GM19438 (cell line): ENCODE measurements at regions not wholly inside any gene's neighbourhood (a gene's known extent, or its start where the extent isn't known, plus 50 kb on each side); places are given as distances from the start of the nearest gene placed in this dataset.
"Not testable (repeated sequence)": the region's sequence is repeated elsewhere in the genome, so short reads cannot be mapped to it uniquely, and the experiment has no call there.

Source experiments
- ATAC-seq: cut with Tn5 transposase; IDR thresholded peaks from one replicate; pipeline ENCODE4 v1.9.1; 2021; ENCODE audit warnings: low read depth; ENCODE audit not compliant: unreplicated experiment

DNA sequence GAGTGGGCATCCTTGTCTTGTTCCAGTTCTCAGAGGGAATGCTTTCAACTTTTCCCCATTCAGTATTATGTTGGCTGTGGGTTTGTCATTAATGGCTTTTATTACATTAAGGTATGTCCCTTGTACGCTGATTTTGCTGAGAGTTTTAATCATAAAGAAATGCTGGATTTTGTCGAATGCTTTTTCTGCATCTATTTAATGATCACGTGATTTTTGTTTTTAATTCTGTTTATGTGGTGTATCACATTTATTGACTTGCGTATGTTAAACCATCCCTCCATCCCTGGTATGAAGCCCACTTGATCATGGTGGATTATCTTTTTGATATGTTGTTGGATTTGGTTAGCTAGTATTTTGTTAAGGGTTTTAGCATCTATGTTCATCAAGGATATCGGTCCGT is 266.9 kb upstream of the DIPK2B start:
- not testable (repeated sequence) for ATAC-seq

- not testable (repeated sequence) for ATAC-seq
Measured at GRCh38 chrX:45455732-45456131, 255.1 kb upstream of the DIPK2B start.

DNA sequence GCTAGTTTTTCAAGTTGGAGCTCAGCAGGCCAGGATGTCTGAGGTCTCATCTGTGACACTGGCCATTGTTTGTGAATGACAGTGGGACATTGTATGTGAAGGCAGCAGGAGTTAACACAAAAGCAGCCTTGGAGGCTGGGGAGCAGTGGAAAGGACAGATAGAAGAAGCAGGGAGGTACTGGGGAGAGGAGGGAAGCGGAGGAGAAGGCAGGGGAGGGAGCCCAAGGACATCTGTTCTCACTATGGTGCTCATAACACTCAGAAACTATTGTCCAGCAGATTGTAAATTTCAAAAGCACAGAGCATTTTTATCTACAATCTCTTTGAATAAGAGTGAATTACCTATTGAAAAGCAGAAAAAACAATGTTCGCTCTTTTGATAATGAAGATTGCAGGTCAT is 253.6 kb upstream of the DIPK2B start:
- no peak for ATAC-seq

- no peak for ATAC-seq
Measured at GRCh38 chrX:45449982-45450381, 249.3 kb upstream of the DIPK2B start.

GRCh38 chrX:45447995-45448394 is 247.3 kb upstream of the DIPK2B start:
- no peak for ATAC-seq

GRCh38 chrX:45447331-45447730 is 246.7 kb upstream of the DIPK2B start:
- no peak for ATAC-seq

DNA sequence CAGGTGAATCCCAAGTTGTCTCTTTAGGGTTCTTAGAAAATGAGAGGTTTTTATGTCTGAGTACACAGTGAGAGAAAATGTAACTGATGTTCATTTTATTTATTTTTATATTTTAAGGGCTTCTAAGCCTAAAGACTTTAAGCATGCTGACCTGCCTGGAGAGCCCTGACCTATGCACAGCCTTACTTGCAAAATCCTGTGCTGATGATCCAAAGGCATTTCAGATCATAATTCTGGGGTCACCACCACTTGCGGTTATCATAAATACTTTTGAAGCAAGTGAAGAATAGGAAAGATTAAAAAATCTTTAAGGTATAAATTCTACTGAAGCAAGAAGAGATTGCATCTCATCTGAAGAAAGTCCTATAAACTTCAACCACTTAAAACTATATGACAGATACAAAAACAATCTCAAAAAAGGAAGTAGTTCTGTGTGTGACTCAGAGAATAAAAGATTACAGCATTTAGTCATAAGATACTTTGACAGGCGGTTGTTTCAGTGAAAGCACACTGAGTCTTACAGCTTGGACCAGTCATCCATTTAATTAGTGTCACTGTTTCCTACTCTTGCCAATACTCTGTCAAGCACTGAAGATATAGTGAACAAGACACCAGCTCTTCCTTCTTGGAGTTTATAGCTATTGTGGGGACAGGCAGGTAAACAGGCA is 245.2 kb upstream of the DIPK2B start:
- no peak for ATAC-seq

GRCh38 chrX:45437186-45437585 is 236.5 kb upstream of the DIPK2B start:
- no peak for ATAC-seq

- no peak for ATAC-seq
Measured at GRCh38 chrX:45435481-45435880, 234.8 kb upstream of the DIPK2B start.

DNA sequence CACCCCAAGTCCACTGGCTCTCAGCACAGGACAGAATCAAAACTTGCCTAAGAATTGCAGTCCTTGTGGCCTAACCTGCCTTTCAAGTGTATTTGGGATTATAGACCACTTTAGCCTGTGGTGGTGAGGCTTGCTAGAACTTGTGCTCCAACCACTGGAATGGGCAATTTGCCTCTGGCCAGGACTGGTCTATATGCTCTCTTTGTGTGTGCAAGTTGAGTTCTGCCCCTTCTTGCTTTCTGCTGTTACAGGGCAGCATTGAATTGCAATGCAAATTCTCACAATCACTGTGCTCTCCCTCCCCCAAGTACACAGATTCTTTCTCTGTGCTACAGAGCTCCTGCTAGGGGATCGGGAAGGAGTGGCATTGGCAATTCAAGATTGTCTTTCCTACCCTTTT is 233.6 kb upstream of the DIPK2B start:
- no peak for ATAC-seq

- ATAC-seq = no peak
Measured at GRCh38 chrX:45428831-45429230, 228.2 kb upstream of the DIPK2B start.

- no peak for ATAC-seq
Measured at GRCh38 chrX:45424326-45424725, 223.7 kb upstream of the DIPK2B start.

DNA sequence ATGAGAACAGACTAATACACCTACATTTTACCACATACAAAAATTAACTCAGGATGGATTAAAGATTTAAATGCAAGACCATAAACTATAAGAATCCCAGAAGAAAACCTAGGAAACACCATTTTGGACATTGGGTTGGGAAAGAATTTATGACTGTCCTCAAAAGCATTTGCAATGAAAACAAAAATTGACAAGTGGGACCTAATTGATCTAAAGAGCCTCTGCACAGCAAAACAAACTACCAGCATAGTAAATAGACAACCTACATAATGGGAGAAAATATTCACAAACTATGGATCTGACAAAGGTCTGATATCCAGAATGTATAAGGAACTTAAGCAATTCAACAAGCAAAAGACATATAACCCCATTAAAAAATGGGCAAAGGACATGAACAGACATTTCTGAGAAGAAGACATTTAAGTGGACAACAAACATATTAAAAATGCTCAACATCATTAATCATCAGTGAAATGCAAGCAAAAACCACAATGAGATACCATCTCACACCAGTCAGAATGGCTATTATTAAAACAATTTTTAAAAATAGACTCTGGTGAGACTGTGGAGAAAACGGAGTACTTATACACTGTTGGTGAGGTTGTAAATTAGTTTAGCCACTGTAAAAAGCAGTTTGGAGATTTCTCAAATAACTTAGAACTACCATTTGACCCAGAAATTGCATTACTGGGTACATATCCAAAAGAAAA is 221.7 kb upstream of the DIPK2B start:
- no peak for ATAC-seq

DNA sequence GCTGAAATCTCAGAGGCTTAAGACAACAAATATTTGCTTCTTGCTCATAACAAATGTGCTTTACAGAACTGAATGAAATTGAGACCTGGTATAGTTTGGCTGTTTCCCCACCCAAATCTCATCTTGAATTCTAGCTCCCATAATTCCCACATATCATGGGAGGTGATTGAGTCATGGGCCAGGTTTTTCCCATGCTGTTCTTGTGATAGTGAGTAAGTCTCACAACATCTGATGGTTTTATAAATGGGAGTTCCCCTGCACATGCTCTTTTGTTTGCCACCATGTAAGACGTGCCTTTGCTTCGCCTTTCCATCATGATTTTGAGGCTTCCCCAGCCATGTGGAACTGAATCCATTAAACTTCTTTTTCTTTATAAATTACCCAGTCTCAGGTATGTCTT is 221.1 kb upstream of the DIPK2B start:
- no peak for ATAC-seq

- ATAC-seq = no peak
Measured at GRCh38 chrX:45404206-45404605, 203.5 kb upstream of the DIPK2B start.

GRCh38 chrX:45401923-45402322 is 201.2 kb upstream of the DIPK2B start:
- ATAC-seq = no peak

GRCh38 chrX:45400951-45401725 is 200.5 kb upstream of the DIPK2B start:
- not testable (repeated sequence) for ATAC-seq

- no peak for ATAC-seq
Measured at GRCh38 chrX:45400027-45400779, 199.5 kb upstream of the DIPK2B start.

GRCh38 chrX:45385757-45386156 is 185.1 kb upstream of the DIPK2B start:
- ATAC-seq = no peak

GRCh38 chrX:45381841-45382240 is 181.2 kb upstream of the DIPK2B start:
- no peak for ATAC-seq

- ATAC-seq = no peak
Measured at GRCh38 chrX:45381366-45381765, 180.7 kb upstream of the DIPK2B start.
